ENCODE measurements at regions not wholly inside any gene's neighbourhood (a gene's known extent, or its start where the extent isn't known, plus 50 kb on each side); places are given as distances from the start of the nearest gene placed in this dataset.

GRCh38 chr9:107423540-107423939 is 66.0 kb downstream of the KLF4 start:
- TF ChIP-seq, protein P1, sequence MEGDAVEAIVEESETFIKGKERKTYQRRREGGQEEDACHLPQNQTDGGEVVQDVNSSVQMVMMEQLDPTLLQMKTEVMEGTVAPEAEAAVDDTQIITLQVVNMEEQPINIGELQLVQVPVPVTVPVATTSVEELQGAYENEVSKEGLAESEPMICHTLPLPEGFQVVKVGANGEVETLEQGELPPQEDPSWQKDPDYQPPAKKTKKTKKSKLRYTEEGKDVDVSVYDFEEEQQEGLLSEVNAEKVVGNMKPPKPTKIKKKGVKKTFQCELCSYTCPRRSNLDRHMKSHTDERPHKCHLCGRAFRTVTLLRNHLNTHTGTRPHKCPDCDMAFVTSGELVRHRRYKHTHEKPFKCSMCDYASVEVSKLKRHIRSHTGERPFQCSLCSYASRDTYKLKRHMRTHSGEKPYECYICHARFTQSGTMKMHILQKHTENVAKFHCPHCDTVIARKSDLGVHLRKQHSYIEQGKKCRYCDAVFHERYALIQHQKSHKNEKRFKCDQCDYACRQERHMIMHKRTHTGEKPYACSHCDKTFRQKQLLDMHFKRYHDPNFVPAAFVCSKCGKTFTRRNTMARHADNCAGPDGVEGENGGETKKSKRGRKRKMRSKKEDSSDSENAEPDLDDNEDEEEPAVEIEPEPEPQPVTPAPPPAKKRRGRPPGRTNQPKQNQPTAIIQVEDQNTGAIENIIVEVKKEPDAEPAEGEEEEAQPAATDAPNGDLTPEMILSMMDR (IDR thresholded peaks at IDR 0.05; ENCODE audit: poor library complexity) = no peak
- no peak for TF ChIP-seq EZH2phosphoT487 (IDR thresholded peaks at IDR 0.05; ENCODE audit: low read depth, severe bottlenecking, unreplicated experiment)

Data from hepatocyte (in vitro differentiated cells).